HEK293 (cell line): ENCODE measurements at regions not wholly inside any gene's neighbourhood (a gene's known extent, or its start where the extent isn't known, plus 50 kb on each side); places are given as distances from the start of the nearest gene placed in this dataset.

ENCODE experiments used
- CTCF ChIA-PET: fragments of 350-600 bp; formaldehyde crosslinking; extraction: SDS; loops from one replicate; lab custom pipeline; 2021; ENCODE audit warnings: antibody characterized with exemption; lab: Yijun Ruan, JAX
- POLR2A ChIA-PET: fragments of 300-600 bp; formaldehyde crosslinking; extraction: SDS; loops from one replicate; lab custom pipeline; 2020; ENCODE audit warnings: antibody characterized with exemption, inconsistent platforms; lab: Yijun Ruan, JAX
- H3K27ac ChIP-seq: fragments of 200-500 bp; sonication (Bioruptor generic); 2 replicates; pipeline ENCODE4 v1.5.1; 2014; ENCODE audit warnings: low read depth, low read length, control low read depth, inconsistent platforms; ENCODE audit errors: extremely low read depth
- H3K36me3 ChIP-seq, 2 experiments: fragments of 200-500 bp in 1 of 2; sonication (Bioruptor generic) in 1 of 2; 1 replicate in 1 of 2; 2 replicates in 1 of 2; pipeline ENCODE4 v1.5.1; 2014 to 2017; ENCODE audit warnings: inconsistent platforms in 2 of 2, low read length in 2 of 2; ENCODE audit not compliant: control insufficient read depth in 2 of 2, insufficient read depth in 1 of 2
- H3K4me1 ChIP-seq: fragments of 200-500 bp; sonication (Bioruptor generic); 2 replicates; pipeline ENCODE4 v1.5.1; 2014; ENCODE audit warnings: mild to moderate bottlenecking, low read length, inconsistent platforms; ENCODE audit not compliant: control insufficient read depth, insufficient read depth
- H3K4me3 ChIP-seq: 2 replicates; pipeline ENCODE4 v1.5.1; 2011; ENCODE audit warnings: low read depth, mild to moderate bottlenecking, control low read depth, low read length, moderate library complexity
- H3K9me3 ChIP-seq: fragments of 200-500 bp; sonication (Bioruptor generic); 2 replicates; pipeline ENCODE4 v1.5.1; 2014; ENCODE audit warnings: low read depth, low read length, inconsistent platforms; ENCODE audit not compliant: control insufficient read depth, insufficient read depth
- SETDB1 ChIP-seq: IDR thresholded peaks from one replicate; pipeline ENCODE4 v1.6.1; 2017; ENCODE audit warnings: mild to moderate bottlenecking, low read length, moderate library complexity, mixed read lengths; ENCODE audit not compliant: insufficient read length
- ZNF138 ChIP-seq: fragments of 450-650 bp; formaldehyde crosslinking; IDR thresholded peaks from 2 replicates; pipeline ENCODE4 v1.5.1; 2016; ENCODE audit warnings: missing biosample characterization, missing genetic modification characterization, borderline replicate concordance
- ZNF184 ChIP-seq: fragments of 450-650 bp; IDR thresholded peaks from 2 replicates; pipeline ENCODE4 v1.5.1; 2018; ENCODE audit warnings: missing biosample characterization, mild to moderate bottlenecking, missing genetic modification characterization
- ZNF202 ChIP-seq: fragments of 450-650 bp; formaldehyde crosslinking; IDR thresholded peaks from 2 replicates; pipeline ENCODE4 v1.5.1; 2016; ENCODE audit warnings: missing biosample characterization, missing genetic modification characterization, borderline replicate concordance
- ZNF223 ChIP-seq: fragments of 450-650 bp; formaldehyde crosslinking; IDR thresholded peaks from 2 replicates; pipeline ENCODE4 v1.5.1; 2016; ENCODE audit warnings: missing biosample characterization, missing genetic modification characterization
- ZNF248 ChIP-seq: fragments of 450-650 bp; formaldehyde crosslinking; IDR thresholded peaks from 2 replicates; pipeline ENCODE4 v1.5.1; 2017; ENCODE audit warnings: missing biosample characterization, missing genetic modification characterization
- ZNF292 ChIP-seq: fragments of 450-650 bp; formaldehyde crosslinking; IDR thresholded peaks from 2 replicates; pipeline ENCODE4 v1.5.1; 2016; ENCODE audit warnings: low read depth, missing biosample characterization, missing genetic modification characterization, borderline replicate concordance
- ZNF391 ChIP-seq: fragments of 450-650 bp; formaldehyde crosslinking; IDR thresholded peaks from 2 replicates; pipeline ENCODE4 v1.5.1; 2016; ENCODE audit warnings: low read depth, missing biosample characterization, missing genetic modification characterization, borderline replicate concordance
- ZNF473 ChIP-seq: fragments of 450-650 bp; formaldehyde crosslinking; IDR thresholded peaks from 2 replicates; pipeline ENCODE4 v1.5.1; 2017; ENCODE audit warnings: missing biosample characterization, missing genetic modification characterization
- ZNF521 ChIP-seq: fragments of 450-650 bp; formaldehyde crosslinking; IDR thresholded peaks from 2 replicates; pipeline ENCODE4 v1.5.1; 2017; ENCODE audit warnings: missing biosample characterization, mild to moderate bottlenecking, missing genetic modification characterization
- ZSCAN30 ChIP-seq: fragments of 450-650 bp; IDR thresholded peaks from 2 replicates; pipeline ENCODE4 v1.5.1; 2018; ENCODE audit warnings: missing biosample characterization, mild to moderate bottlenecking, missing genetic modification characterization, moderate library complexity
- ZXDB ChIP-seq: fragments of 450-650 bp; formaldehyde crosslinking; IDR thresholded peaks from 2 replicates; pipeline ENCODE4 v1.5.1; 2016; ENCODE audit warnings: missing biosample characterization, missing genetic modification characterization
- TF ChIP-seq, protein P1 (sequence below): fragments of 450-650 bp; formaldehyde crosslinking; IDR thresholded peaks from 2 replicates; pipeline ENCODE4 v1.5.1; 2016; ENCODE audit warnings: missing biosample characterization, missing genetic modification characterization
- TF ChIP-seq, protein P2 (sequence below): fragments of 450-650 bp; formaldehyde crosslinking; IDR thresholded peaks from 2 replicates; pipeline ENCODE4 v1.5.1; 2016; ENCODE audit warnings: missing biosample characterization, missing genetic modification characterization
- TF ChIP-seq, protein P3 (sequence below): fragments of 450-650 bp; IDR thresholded peaks from 2 replicates; pipeline ENCODE4 v1.5.1; 2018; ENCODE audit warnings: missing biosample characterization, missing genetic modification characterization
- TF ChIP-seq, protein P4 (sequence below): fragments of 450-650 bp; formaldehyde crosslinking; IDR thresholded peaks from 2 replicates; pipeline ENCODE4 v1.5.1; 2017; ENCODE audit warnings: missing biosample characterization, missing genetic modification characterization
- TF ChIP-seq, protein P5 (sequence below): fragments of 450-650 bp; formaldehyde crosslinking; IDR thresholded peaks from 2 replicates; pipeline ENCODE4 v1.5.1; 2017; ENCODE audit warnings: missing biosample characterization, mild to moderate bottlenecking, missing genetic modification characterization, moderate library complexity

DNA sequence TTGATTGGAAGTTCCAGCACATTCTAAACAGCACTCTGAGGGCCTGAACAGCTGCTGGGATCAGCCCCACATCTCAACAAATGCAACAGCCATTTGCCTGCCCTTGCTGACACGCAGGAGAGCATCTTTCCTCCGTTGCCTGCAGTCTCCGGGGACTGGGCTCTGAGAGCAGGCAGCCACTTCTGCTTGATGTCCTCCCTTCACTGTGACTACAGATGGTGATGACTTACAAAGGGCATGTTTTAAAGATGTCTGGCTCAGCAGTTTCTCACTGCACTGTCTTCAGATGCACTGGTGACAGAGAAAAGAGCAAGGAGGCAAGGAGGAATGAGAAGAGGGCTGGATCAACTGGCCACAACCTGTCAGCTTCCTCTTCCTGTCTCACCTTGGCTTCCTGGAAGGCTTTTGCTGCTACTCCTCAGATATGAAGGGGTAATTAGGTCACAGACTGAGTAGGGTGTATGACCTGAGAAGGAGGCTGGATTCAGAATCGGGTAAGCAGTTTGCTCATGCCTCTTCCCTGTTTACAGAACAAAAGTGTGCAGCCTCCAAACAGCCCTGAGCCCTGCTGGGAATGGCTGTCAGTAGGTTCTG, 143.5 kb upstream of the GHITM start:
- Histone ChIP-seq H3K27ac (no peak overlapping the region), H3K9me3 (no peaks in the 10 kb centered on the region), H3K36me3 (no peaks in the 10 kb centered on the region), H3K4me3 (no peak overlapping the region), H3K4me1 (no peaks in the 10 kb centered on the region)
- TF ChIP-seq ZNF521 (tag by site-specific recombination) (no peak), ZNF202 (tag by site-specific recombination) (no peak), ZNF473 (no peak), ZNF138 (tag by site-specific recombination) (no peak), SETDB1 (no peak), ZSCAN30 (tag by site-specific recombination) (no peak), ZNF223 (tag by site-specific recombination) (no peak), ZNF184 (no peak), ZNF391 (tag by site-specific recombination) (no peak), ZXDB (tag by site-specific recombination) (no peak), ZNF292 (tag by site-specific recombination) (no peak), ZNF248 (tag by site-specific recombination) (no peak)
- TF ChIP-seq, protein P1, sequence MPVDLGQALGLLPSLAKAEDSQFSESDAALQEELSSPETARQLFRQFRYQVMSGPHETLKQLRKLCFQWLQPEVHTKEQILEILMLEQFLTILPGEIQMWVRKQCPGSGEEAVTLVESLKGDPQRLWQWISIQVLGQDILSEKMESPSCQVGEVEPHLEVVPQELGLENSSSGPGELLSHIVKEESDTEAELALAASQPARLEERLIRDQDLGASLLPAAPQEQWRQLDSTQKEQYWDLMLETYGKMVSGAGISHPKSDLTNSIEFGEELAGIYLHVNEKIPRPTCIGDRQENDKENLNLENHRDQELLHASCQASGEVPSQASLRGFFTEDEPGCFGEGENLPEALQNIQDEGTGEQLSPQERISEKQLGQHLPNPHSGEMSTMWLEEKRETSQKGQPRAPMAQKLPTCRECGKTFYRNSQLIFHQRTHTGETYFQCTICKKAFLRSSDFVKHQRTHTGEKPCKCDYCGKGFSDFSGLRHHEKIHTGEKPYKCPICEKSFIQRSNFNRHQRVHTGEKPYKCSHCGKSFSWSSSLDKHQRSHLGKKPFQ (tag by site-specific recombination): no peak
- TF ChIP-seq, protein P2, sequence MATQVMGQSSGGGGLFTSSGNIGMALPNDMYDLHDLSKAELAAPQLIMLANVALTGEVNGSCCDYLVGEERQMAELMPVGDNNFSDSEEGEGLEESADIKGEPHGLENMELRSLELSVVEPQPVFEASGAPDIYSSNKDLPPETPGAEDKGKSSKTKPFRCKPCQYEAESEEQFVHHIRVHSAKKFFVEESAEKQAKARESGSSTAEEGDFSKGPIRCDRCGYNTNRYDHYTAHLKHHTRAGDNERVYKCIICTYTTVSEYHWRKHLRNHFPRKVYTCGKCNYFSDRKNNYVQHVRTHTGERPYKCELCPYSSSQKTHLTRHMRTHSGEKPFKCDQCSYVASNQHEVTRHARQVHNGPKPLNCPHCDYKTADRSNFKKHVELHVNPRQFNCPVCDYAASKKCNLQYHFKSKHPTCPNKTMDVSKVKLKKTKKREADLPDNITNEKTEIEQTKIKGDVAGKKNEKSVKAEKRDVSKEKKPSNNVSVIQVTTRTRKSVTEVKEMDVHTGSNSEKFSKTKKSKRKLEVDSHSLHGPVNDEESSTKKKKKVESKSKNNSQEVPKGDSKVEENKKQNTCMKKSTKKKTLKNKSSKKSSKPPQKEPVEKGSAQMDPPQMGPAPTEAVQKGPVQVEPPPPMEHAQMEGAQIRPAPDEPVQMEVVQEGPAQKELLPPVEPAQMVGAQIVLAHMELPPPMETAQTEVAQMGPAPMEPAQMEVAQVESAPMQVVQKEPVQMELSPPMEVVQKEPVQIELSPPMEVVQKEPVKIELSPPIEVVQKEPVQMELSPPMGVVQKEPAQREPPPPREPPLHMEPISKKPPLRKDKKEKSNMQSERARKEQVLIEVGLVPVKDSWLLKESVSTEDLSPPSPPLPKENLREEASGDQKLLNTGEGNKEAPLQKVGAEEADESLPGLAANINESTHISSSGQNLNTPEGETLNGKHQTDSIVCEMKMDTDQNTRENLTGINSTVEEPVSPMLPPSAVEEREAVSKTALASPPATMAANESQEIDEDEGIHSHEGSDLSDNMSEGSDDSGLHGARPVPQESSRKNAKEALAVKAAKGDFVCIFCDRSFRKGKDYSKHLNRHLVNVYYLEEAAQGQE (tag by site-specific recombination): no peak
- TF ChIP-seq, protein P3, sequence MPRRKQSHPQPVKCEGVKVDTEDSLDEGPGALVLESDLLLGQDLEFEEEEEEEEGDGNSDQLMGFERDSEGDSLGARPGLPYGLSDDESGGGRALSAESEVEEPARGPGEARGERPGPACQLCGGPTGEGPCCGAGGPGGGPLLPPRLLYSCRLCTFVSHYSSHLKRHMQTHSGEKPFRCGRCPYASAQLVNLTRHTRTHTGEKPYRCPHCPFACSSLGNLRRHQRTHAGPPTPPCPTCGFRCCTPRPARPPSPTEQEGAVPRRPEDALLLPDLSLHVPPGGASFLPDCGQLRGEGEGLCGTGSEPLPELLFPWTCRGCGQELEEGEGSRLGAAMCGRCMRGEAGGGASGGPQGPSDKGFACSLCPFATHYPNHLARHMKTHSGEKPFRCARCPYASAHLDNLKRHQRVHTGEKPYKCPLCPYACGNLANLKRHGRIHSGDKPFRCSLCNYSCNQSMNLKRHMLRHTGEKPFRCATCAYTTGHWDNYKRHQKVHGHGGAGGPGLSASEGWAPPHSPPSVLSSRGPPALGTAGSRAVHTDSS (tag by site-specific recombination): no peak
- TF ChIP-seq, protein P4, sequence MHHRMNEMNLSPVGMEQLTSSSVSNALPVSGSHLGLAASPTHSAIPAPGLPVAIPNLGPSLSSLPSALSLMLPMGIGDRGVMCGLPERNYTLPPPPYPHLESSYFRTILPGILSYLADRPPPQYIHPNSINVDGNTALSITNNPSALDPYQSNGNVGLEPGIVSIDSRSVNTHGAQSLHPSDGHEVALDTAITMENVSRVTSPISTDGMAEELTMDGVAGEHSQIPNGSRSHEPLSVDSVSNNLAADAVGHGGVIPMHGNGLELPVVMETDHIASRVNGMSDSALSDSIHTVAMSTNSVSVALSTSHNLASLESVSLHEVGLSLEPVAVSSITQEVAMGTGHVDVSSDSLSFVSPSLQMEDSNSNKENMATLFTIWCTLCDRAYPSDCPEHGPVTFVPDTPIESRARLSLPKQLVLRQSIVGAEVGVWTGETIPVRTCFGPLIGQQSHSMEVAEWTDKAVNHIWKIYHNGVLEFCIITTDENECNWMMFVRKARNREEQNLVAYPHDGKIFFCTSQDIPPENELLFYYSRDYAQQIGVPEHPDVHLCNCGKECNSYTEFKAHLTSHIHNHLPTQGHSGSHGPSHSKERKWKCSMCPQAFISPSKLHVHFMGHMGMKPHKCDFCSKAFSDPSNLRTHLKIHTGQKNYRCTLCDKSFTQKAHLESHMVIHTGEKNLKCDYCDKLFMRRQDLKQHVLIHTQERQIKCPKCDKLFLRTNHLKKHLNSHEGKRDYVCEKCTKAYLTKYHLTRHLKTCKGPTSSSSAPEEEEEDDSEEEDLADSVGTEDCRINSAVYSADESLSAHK: no peak
- TF ChIP-seq, protein P5, sequence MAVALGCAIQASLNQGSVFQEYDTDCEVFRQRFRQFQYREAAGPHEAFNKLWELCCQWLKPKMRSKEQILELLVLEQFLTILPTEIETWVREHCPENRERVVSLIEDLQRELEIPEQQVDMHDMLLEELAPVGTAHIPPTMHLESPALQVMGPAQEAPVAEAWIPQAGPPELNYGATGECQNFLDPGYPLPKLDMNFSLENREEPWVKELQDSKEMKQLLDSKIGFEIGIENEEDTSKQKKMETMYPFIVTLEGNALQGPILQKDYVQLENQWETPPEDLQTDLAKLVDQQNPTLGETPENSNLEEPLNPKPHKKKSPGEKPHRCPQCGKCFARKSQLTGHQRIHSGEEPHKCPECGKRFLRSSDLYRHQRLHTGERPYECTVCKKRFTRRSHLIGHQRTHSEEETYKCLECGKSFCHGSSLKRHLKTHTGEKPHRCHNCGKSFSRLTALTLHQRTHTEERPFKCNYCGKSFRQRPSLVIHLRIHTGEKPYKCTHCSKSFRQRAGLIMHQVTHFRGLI (tag by site-specific recombination): no peak
- ChIA-PET CTCF (interaction anchor here (0.7 to 1.5 kb wide), 3 partner anchors 17 to 31 kb away, joined by 3 to 5 read pairs (median 5); no protein-coding TSS in a partner anchor), POLR2A (no interaction called here)
